ENCODE measurements at regions not wholly inside any gene's neighbourhood (a gene's known extent, or its start where the extent isn't known, plus 50 kb on each side); places are given as distances from the start of the nearest gene placed in this dataset.

DNA sequence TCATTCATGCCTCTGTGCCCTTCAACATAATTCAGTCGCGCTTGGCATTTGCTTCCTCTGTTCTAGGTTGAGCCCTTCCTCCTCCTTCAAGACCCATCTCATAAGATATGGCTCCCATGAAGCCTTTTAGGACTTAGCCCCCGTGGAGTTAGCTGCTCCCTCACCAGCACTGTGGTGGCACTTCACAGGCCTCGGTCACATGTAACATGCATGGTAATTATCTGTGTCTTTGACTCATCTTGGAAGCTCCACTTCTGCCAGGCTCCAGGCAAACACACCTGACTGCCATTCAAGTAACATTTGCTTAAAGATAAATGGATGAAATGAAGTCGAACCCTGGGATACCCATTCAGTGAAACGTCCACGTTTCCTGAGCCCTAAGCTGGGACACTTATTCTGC is 484.7 kb downstream of the EIPR1 start:
- TF ChIP-seq, protein P1, sequence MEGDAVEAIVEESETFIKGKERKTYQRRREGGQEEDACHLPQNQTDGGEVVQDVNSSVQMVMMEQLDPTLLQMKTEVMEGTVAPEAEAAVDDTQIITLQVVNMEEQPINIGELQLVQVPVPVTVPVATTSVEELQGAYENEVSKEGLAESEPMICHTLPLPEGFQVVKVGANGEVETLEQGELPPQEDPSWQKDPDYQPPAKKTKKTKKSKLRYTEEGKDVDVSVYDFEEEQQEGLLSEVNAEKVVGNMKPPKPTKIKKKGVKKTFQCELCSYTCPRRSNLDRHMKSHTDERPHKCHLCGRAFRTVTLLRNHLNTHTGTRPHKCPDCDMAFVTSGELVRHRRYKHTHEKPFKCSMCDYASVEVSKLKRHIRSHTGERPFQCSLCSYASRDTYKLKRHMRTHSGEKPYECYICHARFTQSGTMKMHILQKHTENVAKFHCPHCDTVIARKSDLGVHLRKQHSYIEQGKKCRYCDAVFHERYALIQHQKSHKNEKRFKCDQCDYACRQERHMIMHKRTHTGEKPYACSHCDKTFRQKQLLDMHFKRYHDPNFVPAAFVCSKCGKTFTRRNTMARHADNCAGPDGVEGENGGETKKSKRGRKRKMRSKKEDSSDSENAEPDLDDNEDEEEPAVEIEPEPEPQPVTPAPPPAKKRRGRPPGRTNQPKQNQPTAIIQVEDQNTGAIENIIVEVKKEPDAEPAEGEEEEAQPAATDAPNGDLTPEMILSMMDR (IDR thresholded peaks at IDR 0.05), result no peak
- no peak for TF ChIP-seq EZH2phosphoT487 (IDR thresholded peaks at IDR 0.05)
- TF ChIP-seq EZH2 (IDR thresholded peaks at IDR 0.05), result no peak
